Kidney (tissue), 13 donors: ENCODE measurements at regions not wholly inside any gene's neighbourhood (a gene's known extent, or its start where the extent isn't known, plus 50 kb on each side); places are given as distances from the start of the nearest gene placed in this dataset.

Experiments used
- DNase-seq, 5 donors: peaks; one replicate each; pipeline ENCODE4 v3.0.0-alpha.2; 2013 to 2020
- FAIRE-seq: peaks from 2 replicates; lab custom pipeline; 2012; peaks lifted over from hg19 to GRCh38; lab: Jason Lieb, UNC
- H3K27ac ChIP-seq, 2 donors: one replicate each; pipeline ENCODE4 v1.7.0; 2013; ENCODE audit warnings: low read depth in 2 of 2, low read length in 2 of 2, inconsistent platforms in 1 of 2
- H3K27me3 ChIP-seq: one replicate; pipeline ENCODE4 v1.7.1; 2013; ENCODE audit warnings: low read length, inconsistent platforms; ENCODE audit not compliant: control insufficient read depth, insufficient read depth
- H3K36me3 ChIP-seq, 3 donors: one replicate each; pipeline versions ENCODE4 v1.7.0 to v1.7.1; 2013; ENCODE audit warnings: low read length in 3 of 3, control low read depth in 1 of 3, inconsistent platforms in 1 of 3; ENCODE audit not compliant: insufficient read depth in 3 of 3, control insufficient read depth in 2 of 3
- H3K4me1 ChIP-seq, 3 donors: one replicate each; pipeline versions ENCODE4 v1.7.0 to v1.7.1; 2013; ENCODE audit warnings: low read length in 3 of 3, inconsistent platforms in 1 of 3, low read depth in 1 of 3; ENCODE audit not compliant: control insufficient read depth in 2 of 3, insufficient read depth in 2 of 3
- H3K4me3 ChIP-seq, 3 donors: one replicate each; pipeline versions ENCODE4 v1.7.0 to v1.8.1; 2013; ENCODE audit warnings: low read length in 3 of 3, control low read depth in 1 of 3, inconsistent platforms in 1 of 3
- H3K9ac ChIP-seq, 3 donors: one replicate each; pipeline versions ENCODE4 v1.7.0 to v1.7.1; 2013; ENCODE audit warnings: low read length in 3 of 3, control low read depth in 1 of 3, inconsistent platforms in 1 of 3
- H3K9me3 ChIP-seq, 3 donors: one replicate each; pipeline versions ENCODE4 v1.7.0 to v1.7.1; 2013; ENCODE audit warnings: low read length in 3 of 3, control low read depth in 1 of 3, inconsistent platforms in 1 of 3; ENCODE audit not compliant: control insufficient read depth in 2 of 3, insufficient read depth in 1 of 3
- CTCF ChIP-seq: IDR thresholded peaks from 3 replicates; pipeline ENCODE4 v1.5.1; 2012; ENCODE audit warnings: mild to moderate bottlenecking, moderate library complexity, borderline replicate concordance; ENCODE audit not compliant: insufficient read depth; ENCODE audit errors: extremely low read depth
- intact Hi-C: fragments of 100-400 bp; cut with DNase I; formaldehyde crosslinking; loops from one replicate; pipeline ENCODE4 v1.11.1; 2022
- donor health status: control.
- donor health status: control.
- donor health status: control.
- donor health status: control.
- donor health status: control.
- donor health status: DM: yes; HTN: yes; CAD: no.
- donor health status: Normal renal cell carcinoma (clear cell type).

- FAIRE-seq (no peak), DNase-seq (no peak)
- TF ChIP-seq CTCF = no peak
- Histone ChIP-seq H3K4me1 (no peaks in the 10 kb centered on the region), H3K9ac (no peak overlapping the region), H3K27ac (no peak overlapping the region), H3K4me3 (no peak overlapping the region), H3K9me3 (no peaks in the 10 kb centered on the region), H3K27me3 (no peaks in the 10 kb centered on the region), H3K36me3 (no peaks in the 10 kb centered on the region)
- intact Hi-C loops = no loop called here
These were observed 73.3 kb upstream of the E2F3 start for GRCh38 chr6:20328266-20328923.

DNA sequence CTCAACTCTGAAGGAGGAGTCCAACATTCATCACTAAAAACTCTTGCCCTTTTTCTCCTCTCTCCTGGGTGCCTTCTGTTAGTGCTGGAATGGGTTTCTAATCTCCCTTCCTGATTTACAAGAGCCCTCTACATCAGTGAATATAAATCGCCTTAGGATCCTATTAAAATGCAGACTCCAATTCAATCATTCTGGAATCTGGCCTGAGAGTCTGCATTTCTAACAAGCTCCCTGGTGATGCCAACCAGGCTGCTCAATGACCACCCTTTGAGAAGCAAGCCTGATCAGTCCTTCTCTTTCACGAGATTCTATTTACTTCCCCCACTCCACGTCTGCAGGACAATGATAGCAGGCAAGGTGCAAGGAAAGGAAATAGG is 72.8 kb upstream of the E2F3 start:
- Histone ChIP-seq H3K9ac (no peak overlapping the region), H3K4me1 (no peaks in the 10 kb centered on the region), H3K4me3 (no peak overlapping the region), H3K9me3 (no peaks in the 10 kb centered on the region), H3K36me3 (no peaks in the 10 kb centered on the region), H3K27ac (no peak overlapping the region), H3K27me3 (no peaks in the 10 kb centered on the region)
- no peak for TF ChIP-seq CTCF
- intact Hi-C loops = no loop called here
- DNase-seq = no peak
- FAIRE-seq = no peak

GRCh38 chr6:20331042-20331441 is 70.6 kb upstream of the E2F3 start:
- TF ChIP-seq CTCF = no peak
- Histone ChIP-seq H3K9me3 (no peaks in the 10 kb centered on the region), H3K27ac (no peak overlapping the region), H3K4me3 (no peak overlapping the region), H3K4me1 (no peaks in the 10 kb centered on the region), H3K9ac (no peak overlapping the region), H3K27me3 (no peaks in the 10 kb centered on the region), H3K36me3 (no peaks in the 10 kb centered on the region)
- no peak for FAIRE-seq
- no peak for DNase-seq
- intact Hi-C loops = no loop called here

DNA sequence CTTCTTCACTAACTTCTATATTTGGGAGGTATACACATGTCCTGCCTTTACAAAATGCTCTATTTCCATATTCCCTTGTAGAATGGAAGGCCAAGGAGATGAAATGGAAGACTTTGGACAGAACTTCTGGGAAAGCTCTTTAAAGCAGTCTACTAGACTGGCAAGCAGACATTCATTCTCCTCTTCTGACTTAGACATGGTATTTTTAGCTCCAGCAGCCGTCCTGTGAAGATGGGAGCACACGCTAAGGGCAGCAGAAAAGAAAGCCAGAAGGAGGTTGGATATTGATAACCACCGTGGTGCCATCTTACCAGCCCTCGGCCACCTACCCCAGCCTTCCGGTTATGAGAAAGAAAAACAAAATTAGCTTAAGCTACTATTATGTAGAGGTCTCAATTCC is 70.1 kb upstream of the E2F3 start:
- no peak for DNase-seq
- no peak overlapping the region for H3K4me3 ChIP-seq
- no peak for TF ChIP-seq CTCF
- intact Hi-C loops = no loop called here
- no peaks in the 10 kb centered on the region for H3K27me3 ChIP-seq
- H3K4me1 ChIP-seq = no peaks in the 10 kb centered on the region
- FAIRE-seq = no peak
- no peak overlapping the region for H3K9ac ChIP-seq
- no peaks in the 10 kb centered on the region for H3K36me3 ChIP-seq
- H3K27ac ChIP-seq = no peak overlapping the region
- H3K9me3 ChIP-seq = no peaks in the 10 kb centered on the region
